ENCODE measurements at regions not wholly inside any gene's neighbourhood (a gene's known extent, or its start where the extent isn't known, plus 50 kb on each side); places are given as distances from the start of the nearest gene placed in this dataset.

DNA sequence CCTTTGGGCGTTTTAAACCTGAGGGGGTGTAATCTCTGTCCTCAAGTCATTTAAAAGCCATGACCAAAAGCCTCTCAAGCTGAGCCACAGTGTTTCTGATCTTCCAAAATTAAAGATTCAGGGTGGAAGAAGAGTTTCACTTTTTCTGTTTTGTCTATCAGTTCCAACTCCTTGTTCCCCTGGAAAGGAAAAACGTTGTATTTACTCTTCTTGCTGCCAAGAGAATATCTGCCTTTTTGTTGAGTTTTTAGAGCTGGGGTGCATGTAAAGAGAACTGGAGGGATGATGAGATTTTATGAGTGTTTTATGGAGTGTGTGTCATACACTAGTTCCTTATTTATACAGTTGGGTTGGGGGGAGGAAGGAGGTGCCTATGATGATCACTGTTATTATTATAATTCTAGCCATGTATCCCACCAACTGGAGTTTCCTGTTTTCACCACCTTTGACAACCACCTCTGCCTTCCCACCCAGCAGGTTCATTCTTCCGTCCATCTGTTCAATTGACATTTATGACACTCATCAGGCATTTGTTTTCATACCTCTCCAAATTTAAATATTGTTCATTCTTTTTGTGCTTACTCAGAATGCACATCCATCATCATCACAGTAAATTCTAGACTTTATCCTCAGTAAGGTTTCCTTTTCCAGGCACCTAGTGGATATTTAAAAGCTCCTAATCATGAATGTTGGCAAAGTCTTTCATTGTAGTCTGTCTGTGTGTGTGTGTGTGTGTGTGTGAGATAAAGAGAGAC is 97.9 kb upstream of the MPDZ start:
- TF ChIP-seq SUZ12 (IDR thresholded peaks at IDR 0.05) (no peak), TARDBP (IDR thresholded peaks at IDR 0.05) (no peak), L3MBTL2 (conservative IDR thresholded peaks at IDR 0.05) (no peak), NFRKB (IDR thresholded peaks at IDR 0.05) (no peak), BHLHE40 (IDR thresholded peaks at IDR 0.05; ENCODE audit: borderline replicate concordance) (no peak), SP1 (IDR thresholded peaks at IDR 0.05) (no peak), ZNF384 (IDR thresholded peaks at IDR 0.05) (no peak), FOXK2 (IDR thresholded peaks at IDR 0.05) (no peak), ARNT (IDR thresholded peaks at IDR 0.05) (no peak)

All from HEK293T (cell line).